HCT116 (cell line): ENCODE measurements at regions not wholly inside any gene's neighbourhood (a gene's known extent, or its start where the extent isn't known, plus 50 kb on each side); places are given as distances from the start of the nearest gene placed in this dataset.

Experiments used
- ATAC-seq: fragments of 200-7000 bp; cut with Tn5 transposase; 2 replicates; pipeline ENCODE4 v1.9.1; 2020; ENCODE audit warnings: mild to moderate bottlenecking, moderate library complexity
- BruUV-seq: library from RNA; stranded (reverse); fragments of 400-500 nt; replicated peaks from 2 replicates; lab custom pipeline; 2021; lab: Mats Ljungman, UMichigan
- CTCF ChIA-PET: fragments of 300-600 bp; sonication (Branson Sonifier 250); formaldehyde crosslinking; loops from one replicate; lab custom pipeline; 2021; ENCODE audit warnings: antibody characterized with exemption; lab: Charles Lee
- POLR2A ChIA-PET: fragments of 300-600, 350-600 bp; sonication (Branson Sonifier 250); formaldehyde crosslinking; loops from one replicate; lab custom pipeline; 2021; ENCODE audit warnings: antibody characterized with exemption; lab: Charles Lee
- RAD21 ChIA-PET, 2 experiments: fragments of 300-600 bp; sonication (Branson Sonifier 250); formaldehyde crosslinking; loops; one replicate each; lab custom pipeline; 2023; ENCODE audit warnings: low total read pairs in 2 of 2; ENCODE audit not compliant: uncharacterized antibody in 2 of 2, unreplicated experiment in 2 of 2, low non-redundant PET in 1 of 2; lab: Charles Lee
- DNase-seq: peaks from one replicate; pipeline ENCODE4 v3.0.0-alpha.2; 2010; ENCODE audit warnings: low read depth, low spot score
- H2AFZ ChIP-seq: fragments of 200-600 bp; shearing (Covaris generic), sonication (generic); 2 replicates; pipeline ENCODE4 v1.6.1; 2017; ENCODE audit warnings: low read depth, mixed run types, mixed read lengths, antibody characterized with exemption, low read length; ENCODE audit not compliant: poor library complexity, severe bottlenecking
- H3K27ac ChIP-seq: 2 replicates; pipeline ENCODE4 v1.5.1; 2012; ENCODE audit warnings: low read depth, low read length
- H3K27me3 ChIP-seq: fragments of 200-600 bp; sonication (generic); 2 replicates; pipeline ENCODE4 v1.6.1; 2016; ENCODE audit warnings: mixed run types, low read length, mixed read lengths; ENCODE audit not compliant: insufficient read depth
- H3K36me3 ChIP-seq, 2 experiments: fragments of 200-500 bp in 1 of 2; fragments of 200-600 bp in 1 of 2; sonication (Bioruptor generic) in 1 of 2; sonication (generic) in 1 of 2; 2 replicates each; pipeline versions ENCODE4 v1.5.1 to v1.6.1; 2014 to 2016; ENCODE audit warnings: low read length in 2 of 2, inconsistent platforms in 1 of 2, mixed read lengths in 1 of 2, mixed run types in 1 of 2; ENCODE audit not compliant: insufficient read depth in 2 of 2, control insufficient read depth in 1 of 2
- H3K4me1 ChIP-seq, 2 experiments: fragments of 200-600 bp in 1 of 2; sonication (generic) in 1 of 2; 2 replicates each; pipeline versions ENCODE4 v1.5.1 to v1.6.1; 2012 to 2017; ENCODE audit warnings: low read length in 2 of 2, inconsistent platforms in 1 of 2, mild to moderate bottlenecking in 1 of 2, mixed read lengths in 1 of 2, mixed run types in 1 of 2, moderate library complexity in 1 of 2; ENCODE audit not compliant: insufficient read depth in 2 of 2, control insufficient read depth in 1 of 2
- H3K4me2 ChIP-seq: fragments of 200-600 bp; sonication (generic); 2 replicates; pipeline ENCODE4 v1.6.1; 2017; ENCODE audit warnings: mixed run types, low read length, mixed read lengths
- H3K4me3 ChIP-seq, 2 experiments: fragments of 200-600 bp in 1 of 2; sonication (generic) in 1 of 2; replicated peaks in 1 of 2; 2 replicates each; pipeline ENCODE4 v1.5.1; 2011 to 2016; ENCODE audit warnings: low read length in 2 of 2, control low read depth in 1 of 2, low read depth in 1 of 2, mild to moderate bottlenecking in 1 of 2, mixed read lengths in 1 of 2, mixed run types in 1 of 2
- H3K79me2 ChIP-seq: fragments of 200-600 bp; sonication (generic); 2 replicates; pipeline ENCODE4 v1.6.1; 2017; ENCODE audit warnings: mild to moderate bottlenecking, mixed run types, low read length, moderate library complexity, mixed read lengths; ENCODE audit not compliant: insufficient read depth
- H3K9ac ChIP-seq: fragments of 200-600 bp; sonication (generic); 2 replicates; pipeline ENCODE4 v1.6.1; 2016; ENCODE audit warnings: low read length, mixed read lengths
- H3K9me2 ChIP-seq: fragments of 200-600 bp; sonication (generic), shearing (Covaris generic); 2 replicates; pipeline ENCODE4 v1.6.1; 2017; ENCODE audit warnings: mixed run types, mild to moderate bottlenecking, moderate library complexity; ENCODE audit not compliant: insufficient read depth
- H3K9me3 ChIP-seq, 2 experiments: fragments of 200-500 bp in 1 of 2; fragments of 200-600 bp in 1 of 2; sonication (Bioruptor generic) in 1 of 2; sonication (generic) in 1 of 2; 2 replicates each; pipeline ENCODE4 v1.6.1; 2014 to 2017; ENCODE audit warnings: low read length in 2 of 2, mixed read lengths in 2 of 2, inconsistent platforms in 1 of 2, low read depth in 1 of 2, mild to moderate bottlenecking in 1 of 2, mixed run types in 1 of 2, moderate library complexity in 1 of 2; ENCODE audit not compliant: control insufficient read depth in 1 of 2, insufficient read depth in 1 of 2
- H4K20me1 ChIP-seq: fragments of 200-600 bp; sonication (generic), shearing (Covaris generic); 2 replicates; pipeline ENCODE4 v1.6.1; 2017; ENCODE audit warnings: mixed run types, mild to moderate bottlenecking, moderate library complexity; ENCODE audit not compliant: insufficient read depth
- EGR1 ChIP-seq: IDR thresholded peaks from 2 replicates; pipeline ENCODE4 v1.6.1; 2012; ENCODE audit warnings: low read depth
- ELF1 ChIP-seq: IDR thresholded peaks from 2 replicates; pipeline ENCODE4 v1.6.1; 2012; ENCODE audit warnings: low read depth, borderline replicate concordance
- EZH2 ChIP-seq: fragments of 200-600 bp; sonication (generic); IDR thresholded peaks from 2 replicates; pipeline ENCODE4 v1.6.1; 2017; ENCODE audit warnings: antibody characterized with exemption, mixed run types
- FOSL1 ChIP-seq: IDR thresholded peaks from 2 replicates; pipeline ENCODE4 v1.6.1; 2012; ENCODE audit warnings: low read depth
- JUND ChIP-seq: IDR thresholded peaks from 2 replicates; pipeline ENCODE4 v1.6.1; 2012
- POLR2A ChIP-seq: IDR thresholded peaks from 2 replicates; pipeline ENCODE4 v1.7.0; 2011; ENCODE audit warnings: borderline replicate concordance; ENCODE audit not compliant: insufficient read depth, insufficient read length; ENCODE audit errors: extremely low read depth
- POLR2AphosphoS5 ChIP-seq: IDR thresholded peaks from 2 replicates; pipeline ENCODE4 v1.6.1; 2011; ENCODE audit warnings: mild to moderate bottlenecking, low read depth, low read length, moderate library complexity
- RAD21 ChIP-seq: IDR thresholded peaks from 2 replicates; pipeline ENCODE4 v1.6.1; 2012; ENCODE audit warnings: low read depth, mild to moderate bottlenecking
- SIN3A ChIP-seq: IDR thresholded peaks from 2 replicates; pipeline ENCODE4 v1.6.1; 2012; ENCODE audit warnings: low read depth
- SP1 ChIP-seq: IDR thresholded peaks from 2 replicates; pipeline ENCODE4 v1.6.1; 2012; ENCODE audit warnings: low read depth
- SRF ChIP-seq: IDR thresholded peaks from 2 replicates; pipeline ENCODE4 v1.6.1; 2012; ENCODE audit warnings: low read depth
- TCF7L2 ChIP-seq: IDR thresholded peaks from 2 replicates; pipeline ENCODE4 v1.7.0; 2011; ENCODE audit warnings: borderline replicate concordance, inconsistent platforms; ENCODE audit not compliant: insufficient read depth, insufficient read length; ENCODE audit errors: extremely low read depth
- YY1 ChIP-seq: IDR thresholded peaks from 2 replicates; pipeline ENCODE4 v1.6.1; 2011; ENCODE audit warnings: low read length, low read depth, moderate library complexity, mild to moderate bottlenecking; ENCODE audit not compliant: insufficient replicate concordance; ENCODE audit errors: extremely low read depth
- ZNF274 ChIP-seq: fragments of 200-500 bp; sonication (Bioruptor generic); IDR thresholded peaks from 2 replicates; pipeline ENCODE4 v1.6.1; 2014; ENCODE audit warnings: mild to moderate bottlenecking, low read depth, low read length, inconsistent platforms
- intact Hi-C: fragments of 100-400 bp; cut with micrococcal nuclease; formaldehyde crosslinking; loops from 2 replicates; pipeline ENCODE4 v1.10.0; 2022
- TF ChIP-seq, protein P1 (sequence below): IDR thresholded peaks from 2 replicates; pipeline ENCODE4 v1.6.1; 2011; ENCODE audit warnings: mild to moderate bottlenecking, low read length, moderate library complexity; ENCODE audit not compliant: insufficient replicate concordance; ENCODE audit errors: extremely low read depth
- TF ChIP-seq, protein P2 (sequence below): IDR thresholded peaks from 2 replicates; pipeline ENCODE4 v1.6.1; 2012

DNA sequence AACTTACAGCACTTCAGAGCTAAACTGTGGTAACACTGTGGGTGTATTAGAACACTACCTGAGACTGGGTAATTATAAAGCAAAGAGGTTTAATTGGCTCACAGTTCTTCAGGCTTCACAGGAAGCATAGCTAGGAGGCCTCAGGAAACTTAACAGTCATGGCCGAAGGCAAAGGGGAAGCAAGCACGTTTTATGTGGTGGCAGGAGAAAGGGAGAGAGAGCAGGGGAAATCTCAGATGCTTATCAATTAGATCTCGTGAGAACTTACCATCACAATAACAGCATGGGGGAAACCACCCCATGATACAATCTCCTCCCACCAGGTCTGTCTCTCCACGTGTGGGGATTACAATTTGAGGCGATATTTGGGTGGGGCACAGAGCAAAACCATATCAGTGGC, 512.6 kb downstream of the RERGL start:
- Histone ChIP-seq H3K36me3 (no peaks in the 10 kb centered on the region), H4K20me1 (no peaks in the 10 kb centered on the region), H3K4me1 (no peaks in the 10 kb centered on the region), H2AFZ (no peak overlapping the region), H3K9me2 (no peaks in the 10 kb centered on the region), H3K4me3 (no peak overlapping the region), H3K9me3 (no peaks in the 10 kb centered on the region; a peak in 1 of 4 replicates), H3K27ac (no peak overlapping the region), H3K27me3 (no peaks in the 10 kb centered on the region), H3K79me2 (no peaks in the 10 kb centered on the region), H3K9ac (no peak overlapping the region), H3K4me2 (no peak overlapping the region)
- ChIA-PET CTCF (no interaction called here), POLR2A (no interaction called here), RAD21 (no interaction called here)
- BruUV-seq, result no TSS peak
- intact Hi-C loops, result loop anchor here (5.0 kb wide), 1 partner anchor 240 kb away; no protein-coding TSS in a partner anchor
- DNase-seq, result no peak
- TF ChIP-seq TCF7L2 (no peak), POLR2AphosphoS5 (no peak), POLR2A (no peak), SRF (no peak), ZNF274 (no peak), EGR1 (no peak), RAD21 (no peak), SP1 (no peak), ELF1 (no peak), SIN3A (no peak), EZH2 (no peak), JUND (no peak), YY1 (no peak), FOSL1 (no peak)
- TF ChIP-seq, protein P1, sequence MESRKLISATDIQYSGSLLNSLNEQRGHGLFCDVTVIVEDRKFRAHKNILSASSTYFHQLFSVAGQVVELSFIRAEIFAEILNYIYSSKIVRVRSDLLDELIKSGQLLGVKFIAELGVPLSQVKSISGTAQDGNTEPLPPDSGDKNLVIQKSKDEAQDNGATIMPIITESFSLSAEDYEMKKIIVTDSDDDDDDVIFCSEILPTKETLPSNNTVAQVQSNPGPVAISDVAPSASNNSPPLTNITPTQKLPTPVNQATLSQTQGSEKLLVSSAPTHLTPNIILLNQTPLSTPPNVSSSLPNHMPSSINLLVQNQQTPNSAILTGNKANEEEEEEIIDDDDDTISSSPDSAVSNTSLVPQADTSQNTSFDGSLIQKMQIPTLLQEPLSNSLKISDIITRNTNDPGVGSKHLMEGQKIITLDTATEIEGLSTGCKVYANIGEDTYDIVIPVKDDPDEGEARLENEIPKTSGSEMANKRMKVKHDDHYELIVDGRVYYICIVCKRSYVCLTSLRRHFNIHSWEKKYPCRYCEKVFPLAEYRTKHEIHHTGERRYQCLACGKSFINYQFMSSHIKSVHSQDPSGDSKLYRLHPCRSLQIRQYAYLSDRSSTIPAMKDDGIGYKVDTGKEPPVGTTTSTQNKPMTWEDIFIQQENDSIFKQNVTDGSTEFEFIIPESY, result no peak
- TF ChIP-seq, protein P2, sequence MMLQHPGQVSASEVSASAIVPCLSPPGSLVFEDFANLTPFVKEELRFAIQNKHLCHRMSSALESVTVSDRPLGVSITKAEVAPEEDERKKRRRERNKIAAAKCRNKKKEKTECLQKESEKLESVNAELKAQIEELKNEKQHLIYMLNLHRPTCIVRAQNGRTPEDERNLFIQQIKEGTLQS, result no peak
- no peak for ATAC-seq
